Fibroblast of villous mesenchyme (primary cell): ENCODE measurements at regions not wholly inside any gene's neighbourhood (a gene's known extent, or its start where the extent isn't known, plus 50 kb on each side); places are given as distances from the start of the nearest gene placed in this dataset.
A peak's percentile ranks its signal among the peaks of the same experiment; 100 is the strongest.

Experiments
- DNase-seq: peaks from one replicate; pipeline ENCODE4 v3.0.0-alpha.2; 2010; ENCODE audit warnings: low read depth
- H3K4me3 ChIP-seq: 2 replicates; pipeline ENCODE4 v1.5.1; 2011; ENCODE audit warnings: low read depth, mild to moderate bottlenecking, low read length
- CTCF ChIP-seq: IDR thresholded peaks from 2 replicates; pipeline ENCODE4 v1.5.1; 2012; ENCODE audit warnings: low read depth, mild to moderate bottlenecking, low read length; ENCODE audit not compliant: insufficient read depth

DNA sequence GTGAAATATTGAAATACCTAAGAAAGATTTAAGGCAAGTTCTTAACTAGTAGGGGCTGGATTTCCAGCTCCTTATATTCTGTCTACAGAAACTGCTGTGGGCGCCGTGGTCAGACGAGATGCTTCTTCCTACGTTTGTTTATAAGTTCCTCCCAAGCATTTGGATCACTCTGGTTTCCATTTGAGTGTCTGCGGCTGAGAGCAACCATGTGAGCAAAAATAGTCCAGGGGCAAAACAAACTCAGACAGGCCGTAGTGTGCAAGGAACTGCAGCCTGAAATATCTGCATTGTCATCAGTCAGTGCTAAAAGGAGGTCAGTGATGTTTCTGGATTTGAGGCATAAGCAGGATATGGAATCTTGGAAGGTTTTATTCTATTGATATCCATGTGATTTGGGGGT is 485.9 kb upstream of the JAG1 start:
- TF ChIP-seq CTCF, result no peak
- H3K4me3 ChIP-seq, result no peak overlapping the region
- DNase-seq, result peak; percentile 79

DNA sequence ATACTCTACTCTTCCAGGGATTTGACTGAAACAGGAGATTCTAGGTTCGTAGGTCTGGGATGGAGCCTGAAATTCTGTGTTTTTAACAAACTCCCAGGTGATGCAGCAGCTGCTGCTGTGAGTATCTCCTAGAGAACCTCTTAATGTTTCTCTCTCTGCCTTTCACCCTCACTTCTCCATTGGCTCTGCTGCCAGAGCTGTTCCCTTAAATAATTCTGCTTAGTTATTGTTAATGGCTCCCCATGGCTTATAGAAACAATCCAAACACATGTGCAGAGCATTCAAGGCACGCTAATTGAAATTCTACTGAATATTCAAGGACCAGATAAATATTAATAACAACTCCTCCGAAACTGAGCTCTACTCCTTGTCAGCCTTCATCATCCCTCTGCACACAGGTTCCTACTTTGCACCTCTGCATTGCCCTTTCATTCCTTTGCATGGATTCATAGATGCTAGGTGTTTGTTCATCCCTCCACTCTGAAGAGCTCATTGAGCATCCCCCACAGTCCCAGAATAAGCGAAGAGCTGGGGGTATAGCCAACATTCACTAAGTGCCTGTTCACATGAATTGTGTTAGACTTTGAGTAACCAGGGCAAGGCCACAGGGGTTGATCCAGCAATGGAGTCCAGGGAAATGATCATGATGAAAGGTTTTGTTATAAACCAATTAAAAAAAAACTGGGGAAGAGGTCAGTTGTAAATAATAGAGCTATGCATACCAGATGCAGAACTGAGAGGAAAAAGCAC is 488.4 kb upstream of the JAG1 start:
- no peak for TF ChIP-seq CTCF
- DNase-seq, result no peak
- no peak overlapping the region for H3K4me3 ChIP-seq

DNA sequence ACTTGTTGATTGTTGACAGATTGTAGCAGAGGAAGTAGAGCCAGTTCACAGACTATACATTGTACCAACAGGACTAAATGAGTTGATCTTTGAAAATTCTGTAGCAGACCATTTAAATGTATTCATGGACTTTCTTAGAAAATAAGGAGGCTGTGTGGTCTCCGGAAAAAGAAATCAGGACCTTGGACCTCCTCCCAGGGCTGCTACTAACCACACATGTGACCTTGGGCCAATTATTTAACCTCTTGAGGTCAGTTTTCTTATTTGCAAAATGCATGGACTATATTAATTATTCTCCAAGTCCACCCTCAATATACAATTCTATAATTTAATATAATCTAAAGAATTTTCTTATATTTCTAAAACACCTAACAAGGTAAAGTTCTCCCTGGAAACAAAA is 492.0 kb upstream of the JAG1 start:
- H3K4me3 ChIP-seq, result no peak overlapping the region
- DNase-seq, result no peak
- TF ChIP-seq CTCF, result no peak

GRCh38 chr20:11166712-11167111 is 492.9 kb upstream of the JAG1 start:
- no peak for DNase-seq
- no peak for TF ChIP-seq CTCF
- no peak overlapping the region for H3K4me3 ChIP-seq

- H3K4me3 ChIP-seq, result no peak overlapping the region
- TF ChIP-seq CTCF, result no peak
- DNase-seq, result no peak
Observed at GRCh38 chr20:11168026-11168425, 494.2 kb upstream of the JAG1 start.

- no peak overlapping the region for H3K4me3 ChIP-seq
- no peak for TF ChIP-seq CTCF
- no peak for DNase-seq
Observed at GRCh38 chr20:11170025-11170424, 496.2 kb upstream of the JAG1 start.

- no peak for TF ChIP-seq CTCF
- no peak for DNase-seq
- H3K4me3 ChIP-seq, result no peak overlapping the region
Observed at GRCh38 chr20:11170565-11170964, 496.8 kb upstream of the JAG1 start.
